ENCODE measurements at regions not wholly inside any gene's neighbourhood (a gene's known extent, or its start where the extent isn't known, plus 50 kb on each side); places are given as distances from the start of the nearest gene placed in this dataset.

DNA sequence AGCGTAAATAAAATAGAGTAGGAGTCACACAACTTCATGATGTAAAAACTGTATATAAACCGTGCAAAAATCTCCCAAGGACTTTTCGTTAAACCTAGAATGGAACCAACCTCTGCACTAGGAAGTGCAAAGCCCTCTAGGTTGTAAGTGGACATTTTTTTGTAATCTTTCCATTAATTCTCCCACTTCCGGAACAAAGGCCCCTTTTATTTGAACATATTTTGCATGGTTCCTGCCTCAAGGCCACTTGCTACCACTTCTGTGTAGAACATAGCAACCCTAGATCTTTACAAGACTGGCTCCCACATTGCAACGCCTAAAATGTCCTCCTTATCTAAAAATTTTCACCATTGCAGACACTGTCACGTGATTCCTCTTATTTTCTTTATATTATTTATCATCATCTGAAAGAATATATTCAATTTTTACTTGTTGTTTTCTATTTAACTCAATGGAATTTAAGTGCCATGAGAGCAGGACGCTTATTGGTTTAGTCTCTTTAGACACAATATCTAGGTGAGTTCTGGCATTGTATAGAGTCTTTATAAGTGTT, 249.6 kb upstream of the TMEFF2 start:
- CTCF ChIA-PET: no interaction called here
- FAIRE-seq (no peak), ATAC-seq (no peak), DNase-seq (ENCODE audit: low read depth in 1 of 2, low spot score in 1 of 2) (no peak)
- H3K27ac ChIP-seq: no peak overlapping the region
- H3K4me1 ChIP-seq: no peaks in the 10 kb centered on the region
- H3K4me3 ChIP-seq: no peak overlapping the region
- H3K9me3 ChIP-seq: no peaks in the 10 kb centered on the region
- H3K4me2 ChIP-seq: no peak overlapping the region
- TF ChIP-seq KDM1A (IDR thresholded peaks at IDR 0.05; ENCODE audit: low read depth): no peak
- no peak for TF ChIP-seq ZC3H11A (IDR thresholded peaks at IDR 0.05)
- POLR2A ChIA-PET: no interaction called here
- 50% methylated on average over 7 of the region's 7 CpGs for WGBS (ENCODE audit: missing lambda C conversion rate)

DNA sequence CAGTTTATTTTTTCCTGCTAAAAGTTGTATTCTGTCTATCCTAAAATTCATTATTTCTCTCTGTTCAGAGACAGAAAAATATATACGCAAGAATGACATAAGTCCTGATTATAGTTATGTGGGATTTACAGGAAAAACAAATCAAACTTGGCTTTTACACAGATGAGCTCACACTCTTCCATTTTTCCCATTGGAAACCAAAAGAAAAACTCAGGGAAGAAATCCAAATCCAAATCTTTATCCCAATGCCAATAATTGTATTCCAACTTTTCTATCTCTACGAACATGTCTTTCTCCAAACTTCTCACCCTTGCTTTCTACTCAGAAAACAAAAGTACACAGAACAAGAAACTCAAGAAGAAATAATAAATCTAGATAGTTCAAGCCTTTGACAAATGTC, 249.1 kb upstream of the TMEFF2 start:
- Histone ChIP-seq H3K4me3 (no peak overlapping the region), H3K4me2 (no peak overlapping the region), H3K4me1 (no peaks in the 10 kb centered on the region), H3K27ac (no peak overlapping the region), H3K9me3 (no peaks in the 10 kb centered on the region)
- ChIA-PET POLR2A (no interaction called here), CTCF (no interaction called here)
- FAIRE-seq (no peak), ATAC-seq (no peak), DNase-seq (ENCODE audit: low read depth in 1 of 2, low spot score in 1 of 2) (no peak)
- TF ChIP-seq PBX3 (IDR thresholded peaks at IDR 0.05) (no peak), ESRRA (IDR thresholded peaks at IDR 0.05; ENCODE audit: borderline replicate concordance, low read length) (no peak), TFCP2L1 (CRISPR knock-in tag; IDR thresholded peaks at IDR 0.05) (no peak)
- 80% methylated on average over 2 of the region's 2 CpGs for WGBS (ENCODE audit: missing lambda C conversion rate)

GRCh38 chr2:192438239-192438638, 243.5 kb upstream of the TMEFF2 start:
- TF ChIP-seq NR3C1 (IDR thresholded peaks at IDR 0.05): no peak
- TF ChIP-seq EP300 (IDR thresholded peaks at IDR 0.05): no peak
- DNase-seq (ENCODE audit: low read depth in 1 of 2, low spot score in 1 of 2) (no peak), FAIRE-seq (no peak), ATAC-seq (no peak)
- ChIA-PET POLR2A (no interaction called here), CTCF (no interaction called here)
- 53% methylated on average over 1 of the region's 1 CpG for whole genome bisulfite sequencing (ENCODE audit: missing lambda C conversion rate)
- no peaks in the 10 kb centered on the region for H3K4me1 ChIP-seq
- no peak overlapping the region for H3K27ac ChIP-seq
- no peak overlapping the region for H3K4me3 ChIP-seq
- H3K4me2 ChIP-seq: no peak overlapping the region
- no peaks in the 10 kb centered on the region for H3K9me3 ChIP-seq

DNA sequence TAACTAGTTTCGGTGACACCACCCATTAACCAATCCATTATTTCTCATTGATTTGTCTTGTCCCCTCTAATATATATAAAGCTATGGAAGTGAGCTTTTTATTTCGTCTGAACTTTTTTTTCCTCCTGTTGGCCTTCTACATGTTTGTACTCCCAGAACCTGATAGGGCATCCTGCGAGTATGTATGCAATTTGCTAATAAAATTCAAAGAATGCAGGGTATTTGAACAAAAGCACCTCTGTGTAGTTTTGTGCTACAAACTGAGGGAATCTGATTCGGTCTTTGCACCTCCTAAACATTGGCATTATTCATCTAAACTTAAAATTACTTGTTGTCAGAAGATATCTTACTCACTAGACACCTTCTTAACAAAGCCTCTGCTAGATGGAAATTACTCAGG, 242.9 kb upstream of the TMEFF2 start:
- CTCF ChIA-PET: no interaction called here
- ATAC-seq: no peak
- H3K27ac ChIP-seq: no peak overlapping the region
- DNase-seq (ENCODE audit: low read depth in 1 of 2, low spot score in 1 of 2): no peak
- H3K4me2 ChIP-seq: no peak overlapping the region
- POLR2A ChIA-PET: no interaction called here
- H3K4me3 ChIP-seq: no peak overlapping the region
- TF ChIP-seq PHF8 (IDR thresholded peaks at IDR 0.05; ENCODE audit: borderline replicate concordance, low read depth) (no peak), ZSCAN20 (CRISPR knock-in tag; IDR thresholded peaks at IDR 0.05) (no peak), CEBPB (IDR thresholded peaks at IDR 0.05) (no peak), SREBF2 (IDR thresholded peaks at IDR 0.05) (no peak), RARB (CRISPR knock-in tag; IDR thresholded peaks at IDR 0.05) (no peak), HDAC2 (IDR thresholded peaks at IDR 0.05) (no peak), RAD21 (conservative IDR thresholded peaks at IDR 0.05 in 1 of 2, IDR thresholded peaks at IDR 0.05 in 1 of 2) (no peak), ESRRA (IDR thresholded peaks at IDR 0.05; ENCODE audit: borderline replicate concordance, low read length) (no peak), CHD4 (IDR thresholded peaks at IDR 0.05; ENCODE audit: borderline replicate concordance) (no peak), HES2 (IDR thresholded peaks at IDR 0.05) (no peak), HMGXB4 (CRISPR knock-in tag; IDR thresholded peaks at IDR 0.05; ENCODE audit: borderline replicate concordance) (no peak), ELK1 (IDR thresholded peaks at IDR 0.05; ENCODE audit: low read depth, low read length) (no peak), FOXS1 (CRISPR knock-in tag; IDR thresholded peaks at IDR 0.05) (no peak), ZFP36 (IDR thresholded peaks at IDR 0.05; ENCODE audit: borderline replicate concordance, partially characterized antibody) (no peak), GATA3 (IDR thresholded peaks at IDR 0.05; ENCODE audit: borderline replicate concordance) (no peak), PBX3 (IDR thresholded peaks at IDR 0.05) (no peak)
- TF ChIP-seq, protein P1, sequence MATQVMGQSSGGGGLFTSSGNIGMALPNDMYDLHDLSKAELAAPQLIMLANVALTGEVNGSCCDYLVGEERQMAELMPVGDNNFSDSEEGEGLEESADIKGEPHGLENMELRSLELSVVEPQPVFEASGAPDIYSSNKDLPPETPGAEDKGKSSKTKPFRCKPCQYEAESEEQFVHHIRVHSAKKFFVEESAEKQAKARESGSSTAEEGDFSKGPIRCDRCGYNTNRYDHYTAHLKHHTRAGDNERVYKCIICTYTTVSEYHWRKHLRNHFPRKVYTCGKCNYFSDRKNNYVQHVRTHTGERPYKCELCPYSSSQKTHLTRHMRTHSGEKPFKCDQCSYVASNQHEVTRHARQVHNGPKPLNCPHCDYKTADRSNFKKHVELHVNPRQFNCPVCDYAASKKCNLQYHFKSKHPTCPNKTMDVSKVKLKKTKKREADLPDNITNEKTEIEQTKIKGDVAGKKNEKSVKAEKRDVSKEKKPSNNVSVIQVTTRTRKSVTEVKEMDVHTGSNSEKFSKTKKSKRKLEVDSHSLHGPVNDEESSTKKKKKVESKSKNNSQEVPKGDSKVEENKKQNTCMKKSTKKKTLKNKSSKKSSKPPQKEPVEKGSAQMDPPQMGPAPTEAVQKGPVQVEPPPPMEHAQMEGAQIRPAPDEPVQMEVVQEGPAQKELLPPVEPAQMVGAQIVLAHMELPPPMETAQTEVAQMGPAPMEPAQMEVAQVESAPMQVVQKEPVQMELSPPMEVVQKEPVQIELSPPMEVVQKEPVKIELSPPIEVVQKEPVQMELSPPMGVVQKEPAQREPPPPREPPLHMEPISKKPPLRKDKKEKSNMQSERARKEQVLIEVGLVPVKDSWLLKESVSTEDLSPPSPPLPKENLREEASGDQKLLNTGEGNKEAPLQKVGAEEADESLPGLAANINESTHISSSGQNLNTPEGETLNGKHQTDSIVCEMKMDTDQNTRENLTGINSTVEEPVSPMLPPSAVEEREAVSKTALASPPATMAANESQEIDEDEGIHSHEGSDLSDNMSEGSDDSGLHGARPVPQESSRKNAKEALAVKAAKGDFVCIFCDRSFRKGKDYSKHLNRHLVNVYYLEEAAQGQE (IDR thresholded peaks at IDR 0.05): no peak
- WGBS (ENCODE audit: missing lambda C conversion rate): 41% methylated on average over 4 of the region's 4 CpGs
- FAIRE-seq: no peak
- no peaks in the 10 kb centered on the region for H3K4me1 ChIP-seq
- no peaks in the 10 kb centered on the region for H3K9me3 ChIP-seq
